ENCODE measurements at regions not wholly inside any gene's neighbourhood (a gene's known extent, or its start where the extent isn't known, plus 50 kb on each side); places are given as distances from the start of the nearest gene placed in this dataset.
"Not testable (repeated sequence)": the region's sequence is repeated elsewhere in the genome, so short reads cannot be mapped to it uniquely, and the experiment has no call there.

GRCh38 chr1:242613266-242613815 lies 88.8 kb upstream of the PLD5 start:
- DNase-seq = no peak

- DNase-seq = no peak
Observed at GRCh38 chr1:242610209-242610608, 85.7 kb upstream of the PLD5 start.

GRCh38 chr1:242605521-242605920 lies 81.0 kb upstream of the PLD5 start:
- DNase-seq = no peak

GRCh38 chr1:242602001-242602400 lies 77.5 kb upstream of the PLD5 start:
- no peak for DNase-seq

GRCh38 chr1:242593756-242594155 lies 69.3 kb upstream of the PLD5 start:
- not testable (repeated sequence) for DNase-seq

GRCh38 chr1:242586360-242586680 lies 61.8 kb upstream of the PLD5 start:
- no peak for DNase-seq

- no peak for DNase-seq
Observed at GRCh38 chr1:242585616-242586359, 61.3 kb upstream of the PLD5 start.

GRCh38 chr1:242582669-242583068 lies 58.2 kb upstream of the PLD5 start:
- no peak for DNase-seq

- no peak for DNase-seq
Observed at GRCh38 chr1:242579528-242580235, 55.2 kb upstream of the PLD5 start.
